ENCODE measurements at regions not wholly inside any gene's neighbourhood (a gene's known extent, or its start where the extent isn't known, plus 50 kb on each side); places are given as distances from the start of the nearest gene placed in this dataset.
"Not testable (repeated sequence)": the region's sequence is repeated elsewhere in the genome, so short reads cannot be mapped to it uniquely, and the experiment has no call there.

GRCh38 chr5:27962198-27962597, 923.8 kb upstream of the CDH9 start:
- no peak for DNase-seq (ENCODE audit: low read depth)

- no peak for DNase-seq (ENCODE audit: low read depth)
Measured at GRCh38 chr5:27947088-27947487, 908.7 kb upstream of the CDH9 start.

- DNase-seq (ENCODE audit: low read depth), result no peak
Measured at GRCh38 chr5:27944471-27944870, 906.1 kb upstream of the CDH9 start.

- DNase-seq (ENCODE audit: low read depth), result no peak
Measured at GRCh38 chr5:27938989-27939388, 900.6 kb upstream of the CDH9 start.

- no peak for DNase-seq (ENCODE audit: low read depth)
Measured at GRCh38 chr5:27928060-27928459, 889.7 kb upstream of the CDH9 start.

- no peak for DNase-seq (ENCODE audit: low read depth)
Measured at GRCh38 chr5:27911216-27911615, 872.8 kb upstream of the CDH9 start.

- DNase-seq (ENCODE audit: low read depth), result no peak
Measured at GRCh38 chr5:27908341-27908740, 870.0 kb upstream of the CDH9 start.

- no peak for DNase-seq (ENCODE audit: low read depth)
Measured at GRCh38 chr5:27906931-27907601, 868.7 kb upstream of the CDH9 start.

- no peak for DNase-seq (ENCODE audit: low read depth)
Measured at GRCh38 chr5:27906481-27906880, 868.1 kb upstream of the CDH9 start.

GRCh38 chr5:27900761-27901160, 862.4 kb upstream of the CDH9 start:
- no peak for DNase-seq (ENCODE audit: low read depth)

GRCh38 chr5:27876071-27876470, 837.7 kb upstream of the CDH9 start:
- DNase-seq (ENCODE audit: low read depth), result no peak

- DNase-seq (ENCODE audit: low read depth), result no peak
Measured at GRCh38 chr5:27875148-27875547, 836.8 kb upstream of the CDH9 start.

GRCh38 chr5:27868292-27868691, 829.9 kb upstream of the CDH9 start:
- DNase-seq (ENCODE audit: low read depth), result no peak

- no peak for DNase-seq (ENCODE audit: low read depth)
Measured at GRCh38 chr5:27855491-27855890, 817.1 kb upstream of the CDH9 start.

- no peak for DNase-seq (ENCODE audit: low read depth)
Measured at GRCh38 chr5:27854243-27854852, 816.0 kb upstream of the CDH9 start.

GRCh38 chr5:27845248-27845647, 806.9 kb upstream of the CDH9 start:
- no peak for DNase-seq (ENCODE audit: low read depth)

GRCh38 chr5:27836704-27837103, 798.3 kb upstream of the CDH9 start:
- not testable (repeated sequence) for DNase-seq (ENCODE audit: low read depth)

- DNase-seq (ENCODE audit: low read depth), result no peak
Measured at GRCh38 chr5:27832886-27833285, 794.5 kb upstream of the CDH9 start.

- DNase-seq (ENCODE audit: low read depth), result peak; percentile 29
Measured at GRCh38 chr5:27830546-27830945, 792.2 kb upstream of the CDH9 start.

- no peak for DNase-seq (ENCODE audit: low read depth)
Measured at GRCh38 chr5:27821681-27822080, 783.3 kb upstream of the CDH9 start.

GRCh38 chr5:27818888-27819287, 780.5 kb upstream of the CDH9 start:
- DNase-seq (ENCODE audit: low read depth), result no peak

GRCh38 chr5:27814983-27815382, 776.6 kb upstream of the CDH9 start:
- no peak for DNase-seq (ENCODE audit: low read depth)

- no peak for DNase-seq (ENCODE audit: low read depth)
Measured at GRCh38 chr5:27814286-27814685, 775.9 kb upstream of the CDH9 start.

- DNase-seq (ENCODE audit: low read depth), result no peak
Measured at GRCh38 chr5:27810458-27810857, 772.1 kb upstream of the CDH9 start.
